HepG2 (cell line): ENCODE measurements at regions not wholly inside any gene's neighbourhood (a gene's known extent, or its start where the extent isn't known, plus 50 kb on each side); places are given as distances from the start of the nearest gene placed in this dataset.

Experiments used
- ATAC-seq: fragments of 200-7000 bp; cut with Tn5 transposase; 3 replicates; pipeline ENCODE4 v1.9.1; 2020; ENCODE audit warnings: mild to moderate bottlenecking, moderate library complexity
- BruUV-seq: library from RNA; stranded (reverse); fragments of 400-500 nt; replicated peaks from 2 replicates; lab custom pipeline; 2021; lab: Mats Ljungman, UMichigan
- CTCF ChIA-PET: fragments of 300-600 bp; formaldehyde crosslinking; extraction: SDS; loops from one replicate; lab custom pipeline; 2021; ENCODE audit warnings: low total read pairs, inconsistent platforms, low intra/inter-chr PET ratio; lab: Yijun Ruan, JAX
- POLR2A ChIA-PET: fragments of 350-600 bp; sonication (Branson Sonifier 250); formaldehyde crosslinking; loops from one replicate; lab custom pipeline; 2020; ENCODE audit warnings: antibody characterized with exemption, inconsistent platforms; lab: Yijun Ruan, JAX
- DNase-seq: peaks from one replicate; pipeline ENCODE4 v3.0.0-alpha.2; 2015; ENCODE audit warnings: low spot score
- FAIRE-seq: peaks from 3 replicates; lab custom pipeline; 2011; peaks lifted over from hg19 to GRCh38; lab: Jason Lieb, UNC
- H2AFZ ChIP-seq: one replicate; pipeline ENCODE4 v1.6.1; 2011; ENCODE audit warnings: low read length, inconsistent platforms
- H3K27ac ChIP-seq: fragments of 300-600 bp; 3 replicates; pipeline ENCODE4 v1.8.0; 2011; ENCODE audit warnings: mixed run types, mild to moderate bottlenecking, mixed read lengths, low read length, inconsistent platforms; ENCODE audit not compliant: insufficient read depth; ENCODE audit errors: extremely low read length
- H3K27me3 ChIP-seq, 2 experiments: fragments of 200-600 bp in 1 of 2; 2 replicates in 1 of 2; 3 replicates in 1 of 2; pipeline versions ENCODE4 v1.6.0 to v1.8.0; 2011; ENCODE audit warnings: low read length in 2 of 2, mild to moderate bottlenecking in 2 of 2, moderate library complexity in 2 of 2, inconsistent platforms in 1 of 2; ENCODE audit not compliant: insufficient read depth in 2 of 2, control insufficient read depth in 1 of 2
- H3K36me3 ChIP-seq, 2 experiments: fragments of 200-600 bp in 1 of 2; replicated peaks in 1 of 2; 2 replicates in 1 of 2; 3 replicates in 1 of 2; pipeline versions ENCODE4 v1.5.1 to v1.8.0; 2011; ENCODE audit warnings: low read length in 2 of 2, inconsistent platforms in 1 of 2; ENCODE audit not compliant: insufficient read depth in 2 of 2, control insufficient read depth in 1 of 2
- H3K4me1 ChIP-seq: 2 replicates; pipeline ENCODE4 v1.5.1; 2012; ENCODE audit warnings: low read length, inconsistent platforms; ENCODE audit not compliant: insufficient read depth
- H3K4me2 ChIP-seq: 2 replicates; pipeline ENCODE4 v1.6.0; 2011; ENCODE audit warnings: low read depth, low read length, inconsistent platforms
- H3K4me3 ChIP-seq, 3 experiments: fragments of 200-600 bp in 1 of 3; sonication (generic), shearing (Covaris generic) in 1 of 3; replicated peaks in 1 of 3; 2 replicates each; pipeline ENCODE4 v1.5.1; 2011 to 2016; ENCODE audit warnings: low read length in 3 of 3, inconsistent platforms in 2 of 3, low read depth in 2 of 3, mild to moderate bottlenecking in 2 of 3, control low read depth in 1 of 3, mixed read lengths in 1 of 3; ENCODE audit not compliant: insufficient read depth in 1 of 3
- H3K79me2 ChIP-seq: one replicate; pipeline ENCODE4 v1.6.1; 2011; ENCODE audit warnings: low read length, inconsistent platforms; ENCODE audit not compliant: insufficient read depth
- H3K9ac ChIP-seq: 2 replicates; pipeline ENCODE4 v1.6.0; 2011; ENCODE audit warnings: mild to moderate bottlenecking, low read depth, low read length, inconsistent platforms; ENCODE audit not compliant: insufficient read depth
- H3K9me3 ChIP-seq: 2 replicates; pipeline ENCODE4 v1.5.1; 2012; ENCODE audit warnings: mild to moderate bottlenecking, low read length
- H4K20me1 ChIP-seq: 2 replicates; pipeline ENCODE4 v1.6.0; 2011; ENCODE audit warnings: inconsistent platforms, mild to moderate bottlenecking, low read length, moderate library complexity; ENCODE audit not compliant: insufficient read depth
- ASH2L ChIP-seq: fragments of 300-600, 200-600 bp; sonication (generic); IDR thresholded peaks from 2 replicates; pipeline ENCODE4 v1.7.0; 2017; ENCODE audit warnings: low read depth, mild to moderate bottlenecking, moderate library complexity, mixed read lengths, low read length; ENCODE audit not compliant: insufficient read length
- JUND ChIP-seq: sonication (generic); formaldehyde crosslinking; IDR thresholded peaks from 2 replicates; pipeline ENCODE4 v1.8.0; 2022; ENCODE audit warnings: mild to moderate bottlenecking, missing genetic modification reagents
- RAD21 ChIP-seq: fragments of 450-650 bp; formaldehyde crosslinking; IDR thresholded peaks from 2 replicates; pipeline ENCODE4 v1.5.0; 2020; ENCODE audit warnings: mild to moderate bottlenecking
- TARDBP ChIP-seq: sonication (generic); formaldehyde crosslinking; IDR thresholded peaks from 2 replicates; pipeline ENCODE4 v1.8.0; 2022; ENCODE audit warnings: mild to moderate bottlenecking, missing genetic modification reagents
- ZFP36L2 ChIP-seq: sonication (generic); formaldehyde crosslinking; IDR thresholded peaks from 2 replicates; pipeline ENCODE4 v1.4.0; 2020; ENCODE audit warnings: missing genetic modification reagents
- ZNF3 ChIP-seq: IDR thresholded peaks from 2 replicates; pipeline ENCODE4 v1.7.0; 2017; ENCODE audit warnings: inconsistent platforms
- ZNF30 ChIP-seq: sonication (generic); formaldehyde crosslinking; IDR thresholded peaks from 2 replicates; pipeline ENCODE4 v1.5.0; 2020; ENCODE audit warnings: mild to moderate bottlenecking, missing genetic modification reagents
- ZNF530 ChIP-seq: sonication (generic); formaldehyde crosslinking; IDR thresholded peaks from 2 replicates; pipeline ENCODE4 v1.5.0; 2020; ENCODE audit warnings: low read depth, mild to moderate bottlenecking, missing genetic modification reagents
- WGBS: methylation state at CpG from one replicate; pipeline ENCODE4 v1.1.6; 2017; ENCODE audit warnings: low lambda C conversion rate; 5-methylcytosine and 5-hydroxymethylcytosine counted together
- in situ Hi-C: cut with HindIII; loops from 2 replicates; pipeline ENCODE4 v1.10.0; 2017; ENCODE audit warnings: low pct_unique_long_range_greater_than_20kb; ENCODE audit not compliant: extremely low pct_ligation_motif_present
- intact Hi-C: fragments of 100-400 bp; cut with micrococcal nuclease; formaldehyde crosslinking; loops from one replicate; pipeline ENCODE4 v1.10.0; 2022; ENCODE audit not compliant: unreplicated experiment
- TF ChIP-seq, protein P1 (sequence below): sonication (generic); formaldehyde crosslinking; IDR thresholded peaks from 2 replicates; pipeline ENCODE4 v1.8.1; 2023; ENCODE audit warnings: mild to moderate bottlenecking, missing genetic modification reagents
- TF ChIP-seq, protein P2 (sequence below): sonication (generic); formaldehyde crosslinking; IDR thresholded peaks from 2 replicates; pipeline ENCODE4 v1.4.0; 2020; ENCODE audit warnings: missing genetic modification reagents, mild to moderate bottlenecking, borderline replicate concordance
- TF ChIP-seq, protein P3 (sequence below): sonication (generic); formaldehyde crosslinking; IDR thresholded peaks from 2 replicates; pipeline ENCODE4 v1.4.0; 2020; ENCODE audit warnings: missing genetic modification reagents, borderline replicate concordance

DNA sequence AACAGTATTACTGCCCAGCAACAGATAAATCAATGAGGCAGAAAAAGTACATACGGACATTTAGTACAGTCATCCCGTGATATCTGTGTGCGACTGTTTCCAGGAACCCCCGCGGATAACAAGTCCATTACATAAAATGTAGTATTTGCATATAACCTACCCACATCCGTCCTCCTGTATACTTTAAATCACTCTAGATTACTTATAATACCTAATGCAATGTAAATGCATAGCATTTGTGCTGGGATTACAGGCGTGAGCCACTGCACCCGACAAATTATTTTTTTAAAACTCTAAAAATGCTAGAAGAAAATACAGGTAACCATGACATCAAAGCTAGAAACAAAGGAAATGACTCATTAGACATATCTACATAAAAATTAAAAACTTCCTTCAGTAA, 91.6 kb downstream of the FAM161A start:
- no peak for FAIRE-seq
- Histone ChIP-seq H3K27me3 (no peaks in the 10 kb centered on the region; a peak in 1 of 5 replicates), H3K4me2 (no peak overlapping the region), H3K4me3 (no peak overlapping the region)
- 93% methylated on average over 8 of the region's 8 CpGs for WGBS
- in situ Hi-C loops, result no loop called here
- no peak for TF ChIP-seq ZNF3 (CRISPR knock-in tag)
- TF ChIP-seq, protein P1, sequence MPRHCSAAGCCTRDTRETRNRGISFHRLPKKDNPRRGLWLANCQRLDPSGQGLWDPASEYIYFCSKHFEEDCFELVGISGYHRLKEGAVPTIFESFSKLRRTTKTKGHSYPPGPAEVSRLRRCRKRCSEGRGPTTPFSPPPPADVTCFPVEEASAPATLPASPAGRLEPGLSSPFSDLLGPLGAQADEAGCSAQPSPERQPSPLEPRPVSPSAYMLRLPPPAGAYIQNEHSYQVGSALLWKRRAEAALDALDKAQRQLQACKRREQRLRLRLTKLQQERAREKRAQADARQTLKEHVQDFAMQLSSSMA, result no peak
- TF ChIP-seq ZFP36L2 (CRISPR knock-in tag), result no peak
- no peak for TF ChIP-seq JUND (CRISPR knock-in tag)
- TF ChIP-seq RAD21 (CRISPR knock-in tag), result no peak
- TF ChIP-seq ZNF530, result no peak
- no peak for TF ChIP-seq ASH2L
- TF ChIP-seq ZNF30, result no peak
- TF ChIP-seq, protein P2, sequence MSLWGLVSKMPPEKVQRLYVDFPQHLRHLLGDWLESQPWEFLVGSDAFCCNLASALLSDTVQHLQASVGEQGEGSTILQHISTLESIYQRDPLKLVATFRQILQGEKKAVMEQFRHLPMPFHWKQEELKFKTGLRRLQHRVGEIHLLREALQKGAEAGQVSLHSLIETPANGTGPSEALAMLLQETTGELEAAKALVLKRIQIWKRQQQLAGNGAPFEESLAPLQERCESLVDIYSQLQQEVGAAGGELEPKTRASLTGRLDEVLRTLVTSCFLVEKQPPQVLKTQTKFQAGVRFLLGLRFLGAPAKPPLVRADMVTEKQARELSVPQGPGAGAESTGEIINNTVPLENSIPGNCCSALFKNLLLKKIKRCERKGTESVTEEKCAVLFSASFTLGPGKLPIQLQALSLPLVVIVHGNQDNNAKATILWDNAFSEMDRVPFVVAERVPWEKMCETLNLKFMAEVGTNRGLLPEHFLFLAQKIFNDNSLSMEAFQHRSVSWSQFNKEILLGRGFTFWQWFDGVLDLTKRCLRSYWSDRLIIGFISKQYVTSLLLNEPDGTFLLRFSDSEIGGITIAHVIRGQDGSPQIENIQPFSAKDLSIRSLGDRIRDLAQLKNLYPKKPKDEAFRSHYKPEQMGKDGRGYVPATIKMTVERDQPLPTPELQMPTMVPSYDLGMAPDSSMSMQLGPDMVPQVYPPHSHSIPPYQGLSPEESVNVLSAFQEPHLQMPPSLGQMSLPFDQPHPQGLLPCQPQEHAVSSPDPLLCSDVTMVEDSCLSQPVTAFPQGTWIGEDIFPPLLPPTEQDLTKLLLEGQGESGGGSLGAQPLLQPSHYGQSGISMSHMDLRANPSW (CRISPR knock-in tag), result no peak
- no peak for TF ChIP-seq TARDBP (CRISPR knock-in tag)
- TF ChIP-seq, protein P3, sequence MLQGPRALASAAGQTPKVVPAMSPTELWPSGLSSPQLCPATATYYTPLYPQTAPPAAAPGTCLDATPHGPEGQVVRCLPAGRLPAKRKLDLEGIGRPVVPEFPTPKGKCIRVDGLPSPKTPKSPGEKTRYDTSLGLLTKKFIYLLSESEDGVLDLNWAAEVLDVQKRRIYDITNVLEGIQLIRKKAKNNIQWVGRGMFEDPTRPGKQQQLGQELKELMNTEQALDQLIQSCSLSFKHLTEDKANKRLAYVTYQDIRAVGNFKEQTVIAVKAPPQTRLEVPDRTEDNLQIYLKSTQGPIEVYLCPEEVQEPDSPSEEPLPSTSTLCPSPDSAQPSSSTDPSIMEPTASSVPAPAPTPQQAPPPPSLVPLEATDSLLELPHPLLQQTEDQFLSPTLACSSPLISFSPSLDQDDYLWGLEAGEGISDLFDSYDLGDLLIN (CRISPR knock-in tag), result no peak
- TF ChIP-seq, all 625 proteins: peak for 0
- no peak overlapping the region for H3K9ac ChIP-seq
- peaks cover 7% of the 10 kb centered on the region; the same call in 1 of the 2 replicates for H3K4me1 ChIP-seq
- POLR2A ChIA-PET, result no interaction called here
- CTCF ChIA-PET, result no interaction called here
- no peak overlapping the region for H3K27ac ChIP-seq
- no peaks in the 10 kb centered on the region for H3K79me2 ChIP-seq
- no peaks in the 10 kb centered on the region for H4K20me1 ChIP-seq
- no TSS peak for BruUV-seq
- H3K36me3 ChIP-seq, result no peaks in the 10 kb centered on the region
- intact Hi-C loops, result loop anchor here (10.0 kb wide), 1 partner anchor 227 kb away; the partner anchor contains the start of gene XPO1
- DNase-seq, result no peak
- no peak for ATAC-seq
- H3K9me3 ChIP-seq, result no peaks in the 10 kb centered on the region
- H2AFZ ChIP-seq, result no peak overlapping the region
